Stimulated activated CD4-positive, alpha-beta T cell treated with anti-CD3 and anti-CD28 coated beads, Interleukin-4, amount 100 ng/mL, for 24 hours (primary cell): ENCODE measurements at regions not wholly inside any gene's neighbourhood (a gene's known extent, or its start where the extent isn't known, plus 50 kb on each side); places are given as distances from the start of the nearest gene placed in this dataset.

Source experiments
- DNase-seq: peaks from one replicate; pipeline ENCODE4 v3.0.0-alpha.2; 2020

DNA sequence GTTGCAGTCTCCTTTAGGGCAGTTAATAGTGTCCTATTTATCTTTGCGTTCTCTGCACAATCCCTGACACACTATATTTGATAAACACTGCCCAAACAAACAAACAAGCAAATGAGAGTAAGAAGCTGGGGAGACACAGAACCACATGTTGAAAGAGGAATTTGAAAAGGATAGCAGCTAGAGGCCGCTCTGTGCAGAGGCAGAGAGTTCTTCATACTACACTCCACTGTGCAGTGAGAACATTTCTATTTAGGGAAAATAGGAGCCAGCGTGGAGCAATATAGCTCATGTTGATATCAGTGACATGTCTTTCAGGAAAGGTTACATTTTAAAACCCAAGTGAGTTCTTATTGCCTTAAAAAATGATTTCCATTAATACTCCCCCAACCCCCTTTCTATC is 140.3 kb upstream of the SEL1L start:
- no peak for DNase-seq

DNA sequence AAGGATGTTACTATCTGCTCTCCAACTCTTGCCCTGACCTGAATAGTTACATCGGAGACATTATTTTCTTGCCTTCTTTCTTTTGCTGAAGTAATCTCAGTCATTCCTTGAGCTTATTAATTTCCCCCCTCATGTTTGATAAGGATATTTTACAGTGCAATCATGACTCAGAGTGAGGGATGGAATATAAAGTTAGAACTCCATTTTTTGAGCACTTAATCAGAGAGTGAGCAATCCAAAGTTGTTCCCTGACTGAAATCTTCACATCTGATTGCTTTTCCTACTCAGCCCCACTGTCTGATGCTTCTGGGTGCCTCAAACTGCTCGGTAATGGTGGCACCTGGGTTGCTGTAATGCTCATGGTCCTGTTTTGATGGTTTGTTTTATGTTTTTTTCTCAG is 142.7 kb upstream of the SEL1L start:
- no peak for DNase-seq

DNA sequence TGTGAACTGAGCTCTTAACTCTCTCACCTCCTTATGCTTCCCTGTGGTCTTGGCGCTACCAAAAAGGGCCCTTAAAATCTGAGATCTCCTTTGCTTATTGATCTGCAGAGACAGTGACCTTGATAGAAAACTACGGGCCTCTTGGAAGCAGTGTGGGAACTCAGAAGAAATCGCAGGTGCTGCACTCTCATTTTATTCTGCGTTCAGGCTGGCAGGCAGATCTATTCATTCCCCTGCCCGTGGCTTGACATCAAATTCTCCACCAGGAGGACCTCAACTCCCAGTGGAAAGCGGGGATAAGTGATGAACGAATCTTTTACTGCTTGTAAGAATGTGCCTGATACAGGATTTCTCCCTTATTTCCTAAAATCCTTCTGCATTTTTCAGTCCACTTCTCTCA is 143.2 kb upstream of the SEL1L start:
- DNase-seq: no peak

DNA sequence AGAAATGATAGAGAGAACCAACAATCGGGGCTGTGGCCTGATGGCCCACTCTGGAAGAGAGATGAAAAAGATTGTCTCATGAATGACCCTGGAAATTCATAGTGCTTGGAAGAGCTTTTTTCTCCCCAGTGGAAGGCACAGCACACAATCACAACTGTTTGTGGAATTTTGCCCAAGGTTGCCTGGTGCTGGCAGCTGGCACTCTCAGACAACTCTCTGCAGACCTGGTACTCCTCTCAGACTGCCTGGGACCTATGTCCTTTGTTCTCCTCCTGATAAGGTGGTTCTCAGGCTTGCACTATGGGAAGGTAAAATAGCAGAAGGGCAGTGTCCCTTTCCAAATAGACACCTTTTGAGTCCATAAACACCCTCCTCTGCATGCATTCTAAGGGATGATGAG is 144.1 kb upstream of the SEL1L start:
- DNase-seq: no peak

DNA sequence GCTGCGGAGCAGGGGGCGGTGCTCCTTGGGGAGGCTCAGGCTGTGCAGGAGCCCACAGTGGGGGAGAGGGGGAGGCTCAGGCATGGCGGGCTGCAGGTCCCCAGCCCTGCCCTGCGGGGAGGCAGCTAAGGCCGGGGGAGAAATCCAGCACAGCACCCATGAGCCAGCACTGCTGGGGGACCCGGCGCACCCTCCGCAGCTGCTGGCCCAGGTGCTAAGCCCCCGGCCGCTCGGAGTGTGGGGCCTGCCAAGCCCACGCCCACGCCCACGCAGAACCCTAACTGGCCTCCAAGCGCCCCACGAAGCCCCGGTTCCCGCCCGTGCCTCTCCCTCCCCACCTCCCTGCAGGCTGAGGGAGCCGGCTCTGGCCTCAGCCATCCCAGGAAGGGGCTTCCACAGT is 145.6 kb upstream of the SEL1L start:
- no peak for DNase-seq

DNA sequence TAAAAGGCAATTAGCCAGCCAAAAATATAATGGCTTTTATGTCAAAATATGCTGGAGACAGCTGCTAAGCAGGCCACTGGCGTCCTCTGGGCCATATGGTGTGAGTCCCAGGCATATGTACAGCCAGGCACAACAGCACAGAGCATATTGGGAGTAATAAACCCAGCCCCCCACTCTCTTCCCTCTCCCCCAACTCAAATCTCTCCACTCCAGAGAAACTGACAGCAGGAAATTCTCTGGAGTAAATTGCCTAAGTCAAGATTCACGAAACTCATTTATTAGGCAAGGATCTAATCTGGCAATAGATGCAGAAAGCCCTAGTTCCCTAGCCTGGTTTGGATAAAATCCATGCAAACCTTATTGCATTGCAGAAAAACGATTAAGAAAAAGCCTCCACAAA is 147.9 kb upstream of the SEL1L start:
- no peak for DNase-seq

DNA sequence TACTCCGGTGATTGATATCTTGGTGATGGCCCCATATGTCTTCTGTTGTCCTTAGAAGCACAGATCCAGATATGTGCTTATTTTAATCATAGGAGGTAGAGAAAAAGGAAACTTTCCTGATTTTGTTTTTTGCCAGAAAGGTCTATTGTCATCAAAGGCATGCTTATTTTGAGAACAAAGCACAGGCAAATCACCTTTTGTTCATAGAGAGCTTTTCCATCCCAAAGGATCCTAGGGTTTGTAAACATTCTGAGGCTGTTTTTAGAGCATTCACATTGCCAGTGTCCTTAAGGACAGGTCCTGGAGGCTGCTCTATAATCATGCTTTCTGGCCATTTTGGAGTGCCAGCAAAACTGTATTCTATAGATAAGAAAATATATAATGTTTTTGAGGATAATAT is 148.5 kb upstream of the SEL1L start:
- DNase-seq: no peak

DNA sequence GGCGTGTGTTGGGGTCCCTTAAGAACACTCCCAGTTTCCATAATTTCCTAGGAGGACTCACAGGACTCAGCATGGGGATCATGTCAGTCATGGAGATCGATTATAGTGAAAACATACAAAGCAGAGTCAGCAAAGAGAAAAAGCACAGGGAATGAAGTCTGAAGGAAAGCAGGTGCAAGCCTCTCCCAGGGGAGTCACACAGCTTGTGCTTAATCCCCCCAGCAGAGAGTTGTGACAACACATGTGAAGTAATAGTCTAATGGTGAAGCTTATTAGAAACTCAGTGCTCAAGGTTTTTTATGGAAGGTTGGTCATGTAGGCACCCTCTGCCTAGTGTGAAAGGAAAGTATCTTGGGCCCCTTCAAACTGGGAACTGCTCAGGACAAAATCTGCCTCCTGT is 149.0 kb upstream of the SEL1L start:
- no peak for DNase-seq

DNA sequence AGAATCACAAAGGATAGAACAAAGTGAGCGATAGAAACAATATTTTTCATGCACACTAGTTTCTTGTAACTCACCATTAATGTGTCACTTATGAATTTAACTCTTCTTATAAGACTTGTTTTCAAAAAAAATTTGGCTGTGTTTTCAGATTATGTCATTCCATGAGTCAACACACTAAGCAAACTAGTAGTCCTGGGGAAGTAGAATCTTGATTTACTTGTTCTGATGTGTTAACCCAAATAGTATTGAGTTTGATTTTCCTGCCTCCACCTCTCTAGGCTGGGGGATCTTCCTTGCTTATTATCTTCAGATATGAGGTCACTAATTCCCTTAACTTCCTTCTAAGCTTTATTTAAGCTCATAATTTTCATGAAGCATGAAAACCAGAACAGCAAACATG is 151.0 kb upstream of the SEL1L start:
- DNase-seq: no peak

DNA sequence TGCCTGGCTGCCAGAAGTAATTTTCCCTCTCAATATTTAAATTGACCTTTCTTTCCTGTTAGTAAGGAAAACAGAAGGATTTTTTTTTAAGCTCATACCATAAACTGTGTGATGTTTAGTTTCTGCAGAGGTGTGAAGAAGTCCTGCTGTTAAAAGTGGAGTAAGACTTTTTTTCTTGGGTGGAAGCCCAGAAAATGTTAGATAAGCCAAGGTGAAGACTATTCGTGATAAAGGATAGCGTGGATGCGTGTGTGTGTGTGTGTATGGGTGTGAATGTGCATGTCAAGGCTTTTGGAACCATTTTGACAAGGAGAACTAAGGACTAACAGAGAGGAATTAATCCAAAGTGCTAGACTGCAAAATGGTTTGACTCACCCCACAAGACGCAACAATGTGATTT is 152.9 kb upstream of the SEL1L start:
- no peak for DNase-seq

DNA sequence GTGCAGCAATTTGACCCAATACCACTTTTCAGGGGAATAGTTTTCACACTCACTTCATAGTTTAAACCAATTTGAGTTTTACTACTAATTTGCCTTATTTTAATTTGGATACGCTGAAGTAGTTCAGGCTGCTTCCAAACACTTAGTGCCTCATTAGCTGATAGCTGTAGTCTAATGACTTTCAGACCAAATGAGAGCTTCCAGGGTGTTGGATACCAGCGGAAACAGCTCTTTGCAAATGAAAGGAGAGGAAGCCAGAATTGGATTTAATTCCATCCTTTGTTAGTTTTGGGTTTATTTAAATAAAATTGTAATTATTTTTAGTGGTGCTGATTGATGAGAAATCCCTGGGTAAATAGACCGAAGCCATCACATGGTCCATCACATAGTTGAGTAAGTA is 158.3 kb upstream of the SEL1L start:
- DNase-seq: no peak

DNA sequence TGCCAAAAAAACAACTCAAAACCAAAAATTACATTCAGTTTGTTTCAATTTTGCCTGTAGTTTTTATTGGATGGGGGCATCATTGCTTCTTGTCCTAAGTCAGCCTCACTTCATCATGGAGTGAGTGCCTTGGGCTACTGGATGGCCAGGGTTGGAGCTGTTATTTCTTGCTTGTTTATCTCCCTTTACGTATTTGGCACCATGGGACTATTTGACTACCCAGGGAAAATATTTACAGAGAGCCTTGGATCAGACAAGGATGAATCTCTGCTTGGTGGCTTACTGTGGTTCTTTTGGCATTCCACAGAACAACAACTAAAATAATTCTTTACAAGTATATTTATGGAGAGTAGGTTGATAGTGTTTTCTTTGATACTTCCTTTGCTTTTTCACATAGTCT is 160.8 kb upstream of the SEL1L start:
- DNase-seq: no peak

DNA sequence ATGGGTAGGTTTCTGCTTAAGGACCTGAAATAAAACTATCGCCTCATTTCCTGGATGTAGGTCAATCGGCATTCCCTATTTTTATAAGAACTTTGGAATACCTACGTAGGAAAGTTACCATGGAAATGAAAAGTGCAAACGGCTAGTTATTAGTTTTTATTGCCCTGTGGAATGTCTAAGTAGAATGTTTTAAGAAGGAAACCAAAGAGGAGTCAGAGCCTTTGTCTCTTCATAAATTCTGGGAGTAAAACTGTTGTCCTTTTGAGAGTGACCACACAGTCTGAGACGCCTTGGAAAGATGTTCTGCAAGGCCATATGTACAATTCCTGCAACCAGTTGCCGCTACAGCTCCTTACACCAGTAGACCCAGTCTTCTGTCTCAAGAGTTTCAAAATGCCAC is 176.0 kb upstream of the SEL1L start:
- DNase-seq: no peak

DNA sequence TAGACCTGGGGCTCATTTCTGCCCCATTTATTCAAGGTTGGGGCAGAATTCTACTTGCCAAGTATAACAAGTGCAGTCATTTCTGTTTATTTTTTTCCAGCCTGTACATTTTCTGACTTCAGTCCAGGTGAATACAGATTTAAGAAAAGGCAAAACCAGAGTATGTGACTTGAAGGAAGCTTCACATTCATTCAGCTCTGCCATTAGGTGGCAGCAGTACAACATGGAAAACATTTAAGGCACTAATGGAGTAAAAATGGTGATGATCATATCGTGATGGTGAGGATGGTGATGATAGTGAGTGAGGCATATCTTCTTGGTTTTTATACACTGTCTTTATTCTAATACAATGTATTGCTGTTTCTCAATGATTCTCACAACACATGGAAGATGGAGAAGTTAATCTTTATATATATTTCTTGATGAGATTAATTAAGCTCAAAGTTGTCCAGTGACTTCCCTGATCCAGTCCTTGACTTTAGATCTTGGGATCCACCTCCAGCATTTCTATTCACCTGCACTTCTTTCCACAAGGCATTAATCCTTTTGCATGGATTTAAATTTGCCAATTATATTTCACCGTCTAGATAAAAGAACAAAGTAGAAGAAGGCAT is 176.7 kb upstream of the SEL1L start:
- no peak for DNase-seq

DNA sequence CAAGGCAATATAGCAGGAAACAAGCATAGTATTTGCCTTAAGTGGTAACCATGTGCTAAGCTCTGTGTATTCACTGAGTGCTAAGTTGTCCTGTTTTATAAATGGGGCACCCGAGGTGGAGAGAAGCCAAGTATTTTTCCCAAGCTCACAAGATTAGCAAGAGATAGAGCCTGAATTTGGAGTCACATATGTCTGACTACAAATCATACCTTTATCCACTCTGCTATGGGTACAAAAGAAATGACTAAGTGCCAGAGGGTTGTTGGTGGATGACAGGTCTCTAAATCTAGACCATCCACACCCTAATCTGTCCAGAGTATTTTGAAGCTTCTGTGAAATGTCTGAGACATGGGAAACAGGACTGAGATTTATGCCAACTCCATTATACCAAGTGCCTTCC is 182.1 kb upstream of the SEL1L start:
- DNase-seq: no peak

DNA sequence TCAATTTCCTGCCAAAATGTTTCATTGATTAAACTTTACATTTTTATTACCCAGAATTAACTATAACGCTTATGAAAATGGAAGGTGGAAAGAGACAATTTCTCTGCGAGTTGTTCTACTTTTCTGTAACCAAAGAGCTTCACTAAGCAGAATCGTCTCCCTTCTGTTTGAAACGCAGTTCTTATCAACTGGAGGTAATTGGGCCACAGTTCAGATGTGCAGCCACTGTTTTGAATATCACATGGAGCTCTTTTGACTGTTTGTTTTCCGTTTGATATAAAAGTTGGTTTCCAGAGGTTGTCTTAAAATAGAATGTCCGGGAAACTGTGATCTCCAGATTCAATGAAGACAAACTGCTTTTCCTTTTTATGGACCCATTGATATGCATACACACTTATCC is 183.3 kb upstream of the SEL1L start:
- DNase-seq: no peak

DNA sequence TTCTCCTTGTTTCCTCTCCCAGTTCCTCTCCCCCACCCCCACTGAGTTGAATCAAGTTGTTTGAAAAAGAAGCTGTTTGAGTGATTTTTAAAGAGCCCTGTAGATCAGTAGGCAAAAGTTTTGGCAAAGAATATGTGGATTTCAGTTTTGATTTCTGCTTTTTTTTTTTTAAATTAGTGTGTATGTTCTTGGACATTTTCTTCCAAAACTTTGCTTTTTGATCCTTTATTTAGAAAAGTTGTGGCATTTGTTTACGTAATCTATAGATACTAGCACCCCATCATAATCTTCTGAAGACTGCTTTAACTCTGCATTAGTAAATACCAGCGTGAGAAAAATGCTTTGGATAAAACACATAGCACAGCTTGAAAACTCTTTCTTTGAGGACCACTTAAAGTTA is 190.3 kb upstream of the SEL1L start:
- DNase-seq: no peak

DNA sequence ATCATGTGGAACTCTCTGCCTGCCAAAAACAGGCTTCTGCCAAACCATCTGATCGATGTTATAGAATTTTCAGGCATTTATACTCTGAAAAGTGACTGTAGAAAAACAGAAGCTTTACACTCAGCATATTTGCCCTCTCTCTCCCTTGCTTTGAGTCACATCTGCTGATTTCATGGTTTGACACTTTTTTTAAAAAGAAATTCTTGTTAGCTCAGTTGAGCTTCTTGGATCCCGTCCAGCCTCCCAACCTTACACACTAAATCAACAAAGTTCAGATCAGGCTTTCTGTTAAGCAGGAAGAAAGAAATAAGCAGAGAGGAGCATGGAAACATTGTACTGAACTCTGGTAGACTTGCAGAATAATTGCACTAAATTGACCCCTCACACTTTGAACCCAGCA is 193.6 kb upstream of the SEL1L start:
- no peak for DNase-seq

DNA sequence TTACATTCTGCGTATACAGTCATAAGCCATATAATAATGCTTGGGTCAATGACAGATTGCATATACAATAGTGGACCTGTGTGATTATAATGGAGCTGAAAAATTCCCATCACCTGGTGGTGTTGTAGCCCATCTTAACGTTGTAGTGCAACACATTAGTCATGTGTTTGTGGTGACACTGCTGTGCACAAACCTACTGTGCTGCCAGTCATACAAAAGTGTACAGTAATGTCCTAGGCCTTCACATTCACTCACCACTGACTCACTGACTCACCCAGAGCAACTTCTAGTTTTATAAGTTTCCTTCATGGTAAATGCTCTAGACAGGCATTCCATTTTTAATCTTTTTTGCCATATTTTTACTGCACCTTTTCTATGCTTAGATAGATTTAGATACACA is 194.8 kb upstream of the SEL1L start:
- no peak for DNase-seq

DNA sequence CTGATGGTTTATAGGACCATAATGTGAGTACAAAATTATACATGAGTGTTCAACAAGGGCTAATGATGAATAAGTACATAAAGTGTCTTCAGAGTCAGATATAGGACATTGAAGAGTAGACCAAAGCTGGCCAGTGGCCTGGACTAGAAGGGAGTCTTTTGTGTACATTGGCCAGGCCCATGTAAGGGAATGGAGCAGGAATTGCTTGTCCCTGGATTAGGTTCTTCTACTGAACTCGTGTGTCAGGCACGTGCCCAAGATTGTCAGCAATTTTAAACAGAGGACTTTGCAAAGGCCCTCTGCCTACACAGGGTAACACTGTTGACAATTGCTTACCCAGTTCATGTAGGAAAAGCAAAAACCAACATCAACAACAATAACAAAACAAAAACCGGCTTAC is 196.0 kb upstream of the SEL1L start:
- no peak for DNase-seq

DNA sequence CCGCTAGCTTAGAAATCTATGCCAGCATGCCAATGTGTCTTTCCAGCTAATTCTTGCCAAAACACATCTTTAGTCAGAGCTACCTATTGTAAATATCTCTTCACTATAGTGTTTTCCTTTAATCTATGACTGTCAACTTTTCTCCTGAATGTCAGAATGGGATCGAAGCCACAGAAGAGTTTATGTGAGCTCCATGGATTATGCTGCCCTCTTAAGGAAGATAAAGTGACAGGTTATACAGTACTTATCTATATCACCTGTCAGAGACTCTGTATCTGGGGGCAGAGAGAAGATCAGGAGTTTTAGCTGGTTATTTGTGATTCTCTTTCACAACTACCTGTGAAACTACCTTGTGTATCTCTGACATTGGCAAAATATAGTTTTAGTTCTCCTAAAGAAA is 204.3 kb upstream of the SEL1L start:
- DNase-seq: no peak

DNA sequence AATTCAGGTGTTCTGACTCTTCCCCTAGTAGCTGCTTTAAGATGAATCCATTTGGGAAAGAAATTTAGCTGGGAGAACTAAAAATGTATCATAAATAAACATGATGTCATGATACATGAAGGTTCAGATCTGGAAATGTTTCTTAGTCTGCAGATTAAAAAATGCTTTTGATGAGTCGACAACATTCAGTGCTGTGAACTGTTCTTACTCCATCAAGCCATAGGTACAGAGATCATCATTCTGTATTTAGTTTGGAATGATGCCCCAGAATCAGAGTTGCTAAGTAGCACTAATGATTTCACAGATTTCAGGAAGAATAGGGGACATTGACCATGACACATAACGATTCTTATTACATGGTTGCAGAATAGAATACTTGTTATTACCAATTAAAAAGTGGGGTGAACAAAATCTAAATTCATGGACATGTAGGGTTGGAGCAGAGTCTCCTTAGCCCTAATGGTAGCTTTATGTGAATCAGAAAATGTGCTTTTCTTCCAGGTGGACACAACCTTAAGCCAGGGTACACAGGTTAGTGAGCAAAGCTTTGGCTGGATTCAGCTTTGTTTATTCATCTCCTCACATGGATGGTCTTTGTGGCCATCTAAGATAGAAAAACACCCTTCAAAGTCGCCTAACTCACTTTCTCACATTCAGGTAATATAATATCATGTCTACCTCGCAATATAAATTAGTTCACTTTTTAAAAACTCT is 205.4 kb upstream of the SEL1L start:
- no peak for DNase-seq

DNA sequence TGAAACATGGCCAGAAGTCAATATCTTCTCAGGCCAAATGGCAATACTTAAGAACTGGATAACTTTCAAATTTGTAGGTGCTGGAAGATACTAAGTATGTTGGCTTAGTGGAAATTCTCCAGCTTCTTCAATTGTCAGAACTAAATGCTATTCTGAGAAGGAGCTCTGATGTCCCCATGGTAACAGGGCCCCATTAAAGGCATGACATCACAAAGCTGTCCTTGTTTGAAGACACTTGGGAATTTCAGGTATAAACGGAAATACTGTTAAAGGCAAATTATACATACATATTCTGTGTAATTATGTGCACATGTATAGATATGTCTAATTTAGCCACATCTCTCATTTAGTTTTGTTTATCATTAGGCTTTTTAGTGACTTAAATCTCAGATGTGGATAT is 210.0 kb upstream of the SEL1L start:
- DNase-seq: no peak

DNA sequence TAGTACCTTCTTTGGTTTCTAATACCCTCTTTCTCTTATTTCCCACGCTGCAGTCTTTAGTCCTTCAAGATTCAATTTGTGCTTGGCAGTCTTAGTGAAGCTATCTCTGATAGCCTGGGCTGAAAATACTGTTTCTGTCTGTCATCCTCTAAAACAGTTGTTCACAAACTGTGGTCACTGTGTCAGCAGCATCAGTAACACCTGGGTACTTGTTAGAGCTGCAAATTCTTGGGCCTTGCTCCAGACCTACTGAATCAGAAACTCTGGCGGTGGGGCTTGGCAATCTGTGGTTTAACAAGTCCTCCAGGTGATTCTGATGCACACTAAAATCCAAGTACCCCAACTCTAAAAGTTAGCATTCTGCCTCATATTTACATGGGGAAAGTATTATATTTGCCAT is 217.5 kb upstream of the SEL1L start:
- DNase-seq: no peak

DNA sequence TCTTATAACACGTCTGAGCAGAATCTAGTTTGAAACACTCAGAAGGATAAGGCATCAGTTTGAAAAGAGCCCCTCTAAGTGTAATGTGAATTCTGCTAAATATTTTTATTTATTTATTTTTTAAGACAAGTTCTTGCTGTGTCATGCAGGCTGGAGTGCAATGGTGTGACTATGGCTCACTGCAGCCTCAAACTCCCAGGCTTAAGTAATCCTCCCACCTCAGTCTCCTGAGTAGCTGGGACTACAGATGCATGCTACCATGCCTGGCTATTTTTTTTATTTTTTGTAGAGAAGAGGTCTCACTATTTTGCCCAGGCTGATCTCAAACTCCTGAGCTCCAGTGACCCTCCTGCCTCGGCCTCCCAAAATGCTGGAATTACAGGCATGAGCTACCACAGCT is 225.9 kb upstream of the SEL1L start:
- DNase-seq: no peak
